Mucosa of descending colon (tissue), 3 donors: ENCODE measurements at regions not wholly inside any gene's neighbourhood (a gene's known extent, or its start where the extent isn't known, plus 50 kb on each side); places are given as distances from the start of the nearest gene placed in this dataset.

ENCODE experiments used
- ATAC-seq: fragments of 200-7000 bp; cut with Tn5 transposase; one replicate; pipeline ENCODE4 v1.9.1; 2020; ENCODE audit warnings: mild to moderate bottlenecking, moderate library complexity
- DNase-seq, 3 donors: peaks; one replicate each; pipeline ENCODE4 v3.0.0-alpha.2; 2020
- H3K36me3 ChIP-seq: fragments of 200-600 bp; one replicate; pipeline ENCODE4 v1.8.0; 2021; ENCODE audit warnings: low read depth, mild to moderate bottlenecking
- H3K4me1 ChIP-seq: fragments of 200-600 bp; one replicate; pipeline ENCODE4 v1.8.0; 2021; ENCODE audit warnings: low read depth, mild to moderate bottlenecking
- H3K4me3 ChIP-seq: fragments of 200-600 bp; one replicate; pipeline ENCODE4 v1.8.0; 2021; ENCODE audit warnings: mild to moderate bottlenecking
- H3K9me3 ChIP-seq: fragments of 200-600 bp; one replicate; pipeline ENCODE4 v1.8.0; 2021; ENCODE audit warnings: mild to moderate bottlenecking
- intact Hi-C, 2 donors: fragments of 100-400 bp; cut with DNase I in 1 of 2; cut with micrococcal nuclease in 1 of 2; formaldehyde crosslinking; loops; one replicate each; pipeline versions ENCODE4 v1.11.0 to v1.11.1; 2022; cut with DNase I, micrococcal nuclease
- TF ChIP-seq, protein P1 (sequence below): fragments of 200-600 bp; IDR thresholded peaks from one replicate; pipeline ENCODE4 v1.8.0; 2022; ENCODE audit warnings: antibody characterized with exemption, mild to moderate bottlenecking
- donor health status: DM: no; HTN: no; CAD: no; lungs with moderate emphysema.
- donor health status: DM: no; HTN: no; CAD: no.
- donor health status: DM: no; HTN: yes; CAD: no.

DNA sequence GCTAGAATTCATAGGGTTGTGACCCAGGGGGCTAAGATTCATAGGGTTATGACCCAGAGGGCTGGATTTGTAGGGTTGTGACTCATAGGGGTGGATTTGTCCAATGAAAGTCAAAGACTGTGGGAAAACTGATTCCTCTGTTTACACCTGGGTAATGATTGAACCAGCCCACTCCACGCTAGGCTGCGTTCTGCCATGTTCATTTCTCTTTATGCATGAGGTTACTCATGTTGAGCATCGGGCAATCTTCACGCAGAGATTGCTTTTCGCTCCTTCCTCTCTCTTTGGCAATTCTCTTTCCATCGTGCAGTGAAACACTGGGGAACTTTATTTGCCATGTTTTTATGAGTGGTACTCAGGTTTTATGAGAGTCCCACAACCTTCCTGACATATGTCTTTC, 127.8 kb downstream of the CRLF2 start:
- DNase-seq (no peak), ATAC-seq (no peak)
- Histone ChIP-seq H3K9me3 (peaks cover 31% of the 10 kb centered on the region), H3K4me3 (no peak overlapping the region), H3K4me1 (no peaks in the 10 kb centered on the region), H3K36me3 (no peaks in the 10 kb centered on the region)
- TF ChIP-seq, protein P1, sequence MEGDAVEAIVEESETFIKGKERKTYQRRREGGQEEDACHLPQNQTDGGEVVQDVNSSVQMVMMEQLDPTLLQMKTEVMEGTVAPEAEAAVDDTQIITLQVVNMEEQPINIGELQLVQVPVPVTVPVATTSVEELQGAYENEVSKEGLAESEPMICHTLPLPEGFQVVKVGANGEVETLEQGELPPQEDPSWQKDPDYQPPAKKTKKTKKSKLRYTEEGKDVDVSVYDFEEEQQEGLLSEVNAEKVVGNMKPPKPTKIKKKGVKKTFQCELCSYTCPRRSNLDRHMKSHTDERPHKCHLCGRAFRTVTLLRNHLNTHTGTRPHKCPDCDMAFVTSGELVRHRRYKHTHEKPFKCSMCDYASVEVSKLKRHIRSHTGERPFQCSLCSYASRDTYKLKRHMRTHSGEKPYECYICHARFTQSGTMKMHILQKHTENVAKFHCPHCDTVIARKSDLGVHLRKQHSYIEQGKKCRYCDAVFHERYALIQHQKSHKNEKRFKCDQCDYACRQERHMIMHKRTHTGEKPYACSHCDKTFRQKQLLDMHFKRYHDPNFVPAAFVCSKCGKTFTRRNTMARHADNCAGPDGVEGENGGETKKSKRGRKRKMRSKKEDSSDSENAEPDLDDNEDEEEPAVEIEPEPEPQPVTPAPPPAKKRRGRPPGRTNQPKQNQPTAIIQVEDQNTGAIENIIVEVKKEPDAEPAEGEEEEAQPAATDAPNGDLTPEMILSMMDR = no peak
- intact Hi-C loops = no loop called here

DNA sequence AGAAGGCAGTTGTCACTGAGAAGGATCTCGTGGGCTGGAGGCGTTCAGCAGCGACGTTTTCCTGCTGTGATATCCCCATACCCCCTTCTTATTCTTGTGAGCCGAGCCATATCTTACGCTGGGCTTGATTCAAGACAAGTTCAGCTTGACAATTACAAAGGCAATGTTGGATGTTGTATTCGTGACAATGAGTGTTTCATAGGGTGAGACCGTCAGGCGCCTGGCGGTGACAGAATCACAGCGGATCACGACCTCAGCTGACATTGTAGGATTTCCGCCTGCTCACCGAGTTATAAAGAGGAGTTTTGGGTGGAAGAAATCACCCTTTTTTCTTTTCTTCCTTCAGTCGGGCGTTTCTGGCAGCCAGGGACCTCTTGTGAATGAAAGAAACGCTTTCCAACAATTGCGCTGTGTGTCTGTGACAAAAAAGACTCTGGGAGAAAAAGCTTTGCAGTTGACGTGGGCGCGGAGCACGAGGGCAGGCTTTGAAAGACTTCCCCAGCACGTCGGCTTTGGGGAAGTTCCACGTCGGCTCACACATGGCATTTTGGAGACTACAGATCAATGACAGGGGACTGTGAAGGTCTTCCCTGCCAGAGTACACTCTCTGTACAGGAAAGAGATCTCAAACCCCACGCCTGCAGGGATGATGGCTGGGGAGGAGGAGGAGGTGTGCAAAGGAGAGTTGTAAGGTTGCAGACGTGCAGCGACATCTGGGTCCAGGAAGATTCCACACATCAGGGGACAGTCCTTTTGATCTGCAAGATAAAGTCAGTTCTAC, 135.4 kb downstream of the CRLF2 start:
- Histone ChIP-seq H3K4me3 (no peak overlapping the region), H3K4me1 (no peaks in the 10 kb centered on the region), H3K36me3 (no peaks in the 10 kb centered on the region), H3K9me3 (peaks cover 15% of the 10 kb centered on the region)
- ATAC-seq (no peak), DNase-seq (no peak)
- TF ChIP-seq, protein P1 = no peak
- intact Hi-C loops = no loop called here

DNA sequence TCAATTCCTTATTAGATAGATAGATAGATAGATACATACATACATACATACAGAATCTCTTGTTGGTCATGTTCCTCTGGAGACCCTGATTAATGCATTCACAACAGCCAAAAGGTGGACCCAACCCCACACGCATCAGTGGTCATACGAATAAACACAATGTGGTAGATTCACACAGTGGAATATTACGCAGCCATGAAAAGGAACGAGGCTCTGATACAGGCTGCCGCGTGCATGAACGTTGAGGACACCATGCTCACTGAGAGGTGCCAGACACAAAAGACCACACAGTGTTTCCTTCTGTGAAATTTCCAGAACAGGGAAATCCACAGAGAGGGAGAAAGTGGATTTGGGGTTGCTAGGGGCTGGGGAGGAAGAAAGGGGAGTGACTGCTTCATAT, 136.7 kb downstream of the CRLF2 start:
- no peaks in the 10 kb centered on the region for H3K4me1 ChIP-seq
- TF ChIP-seq, protein P1 = no peak
- DNase-seq (no peak), ATAC-seq (no peak)
- peaks cover 19% of the 10 kb centered on the region for H3K9me3 ChIP-seq
- H3K4me3 ChIP-seq = no peak overlapping the region
- intact Hi-C loops = no loop called here
- H3K36me3 ChIP-seq = no peaks in the 10 kb centered on the region

DNA sequence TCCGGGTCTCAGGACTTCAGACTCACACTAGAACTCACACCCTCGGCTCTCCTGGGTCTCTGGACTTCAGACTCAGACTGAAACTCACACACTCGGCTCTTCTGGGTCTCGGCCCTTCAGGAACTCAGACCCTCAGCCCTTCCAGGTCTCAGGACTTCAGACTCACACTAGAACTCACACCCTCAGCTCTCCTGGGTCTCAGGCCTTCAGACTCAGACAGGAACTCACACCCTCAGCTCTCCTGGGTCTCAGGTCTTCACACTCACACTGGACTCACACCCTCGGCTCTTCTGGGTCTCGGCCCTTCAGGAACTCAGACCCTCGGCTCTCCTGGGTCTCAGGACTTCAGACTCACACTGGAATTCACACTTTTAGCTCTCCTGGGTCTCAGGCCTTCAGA, 137.3 kb downstream of the CRLF2 start:
- Histone ChIP-seq H3K4me1 (no peaks in the 10 kb centered on the region), H3K36me3 (no peaks in the 10 kb centered on the region), H3K9me3 (peaks cover 19% of the 10 kb centered on the region), H3K4me3 (no peak overlapping the region)
- DNase-seq (no peak), ATAC-seq (no peak)
- TF ChIP-seq, protein P1 = no peak
- intact Hi-C loops = no loop called here

DNA sequence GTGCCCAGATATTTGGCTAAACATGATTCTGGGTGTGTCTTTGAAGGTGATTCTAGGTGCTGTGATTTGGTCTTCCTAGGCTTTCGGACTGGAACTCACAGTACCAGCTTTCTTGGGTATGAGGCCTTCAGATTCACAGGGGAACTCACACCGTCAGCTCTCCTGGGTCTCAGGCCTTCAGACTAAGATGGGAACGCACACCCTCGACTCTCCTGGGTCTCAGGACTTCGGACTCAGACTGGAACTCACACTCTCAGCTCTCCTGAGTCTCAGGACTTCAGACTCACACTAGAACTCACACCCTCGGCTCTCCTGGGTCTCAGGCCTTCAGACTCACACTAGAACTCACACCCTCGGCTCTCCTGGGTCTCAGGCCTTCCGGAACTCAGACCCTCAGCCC, 137.7 kb downstream of the CRLF2 start:
- no peaks in the 10 kb centered on the region for H3K36me3 ChIP-seq
- intact Hi-C loops = no loop called here
- no peak for ATAC-seq
- no peak for DNase-seq
- no peaks in the 10 kb centered on the region for H3K4me1 ChIP-seq
- peaks cover 19% of the 10 kb centered on the region for H3K9me3 ChIP-seq
- TF ChIP-seq, protein P1 = no peak
- no peak overlapping the region for H3K4me3 ChIP-seq
